Neural cell (in vitro differentiated cells): ENCODE measurements at regions not wholly inside any gene's neighbourhood (a gene's known extent, or its start where the extent isn't known, plus 50 kb on each side); places are given as distances from the start of the nearest gene placed in this dataset.

Experiments
- EP300 ChIP-seq: fragments of 450-650 bp; conservative IDR thresholded peaks from 2 replicates; pipeline ENCODE4 v1.6.1; 2014; ENCODE audit warnings: antibody characterized with exemption, mild to moderate bottlenecking, moderate library complexity; ENCODE audit not compliant: poor library complexity, severe bottlenecking
- EZH2 ChIP-seq: fragments of 200-600, 300-800 bp; shearing (Covaris generic), sonication (generic); IDR thresholded peaks from 2 replicates; pipeline ENCODE4 v1.6.1; 2014; ENCODE audit warnings: antibody characterized with exemption, low read length, borderline replicate concordance, mild to moderate bottlenecking; ENCODE audit not compliant: insufficient read depth, poor library complexity, severe bottlenecking
- POLR2AphosphoS5 ChIP-seq: IDR thresholded peaks from 2 replicates; pipeline ENCODE4 v1.6.1; 2012
- RAD21 ChIP-seq: fragments of 450-650 bp; conservative IDR thresholded peaks from 2 replicates; pipeline ENCODE4 v1.6.1; 2014; ENCODE audit warnings: antibody characterized with exemption, mild to moderate bottlenecking, moderate library complexity
- TF ChIP-seq, protein P1 (sequence below): fragments of 450-650 bp; IDR thresholded peaks from 2 replicates; pipeline ENCODE4 v1.5.1; 2014; ENCODE audit warnings: antibody characterized with exemption, mild to moderate bottlenecking, moderate library complexity; ENCODE audit not compliant: poor library complexity, severe bottlenecking
- TF ChIP-seq, protein P2 (sequence below): IDR thresholded peaks from 2 replicates; pipeline ENCODE4 v1.6.1; 2012; ENCODE audit warnings: borderline replicate concordance

DNA sequence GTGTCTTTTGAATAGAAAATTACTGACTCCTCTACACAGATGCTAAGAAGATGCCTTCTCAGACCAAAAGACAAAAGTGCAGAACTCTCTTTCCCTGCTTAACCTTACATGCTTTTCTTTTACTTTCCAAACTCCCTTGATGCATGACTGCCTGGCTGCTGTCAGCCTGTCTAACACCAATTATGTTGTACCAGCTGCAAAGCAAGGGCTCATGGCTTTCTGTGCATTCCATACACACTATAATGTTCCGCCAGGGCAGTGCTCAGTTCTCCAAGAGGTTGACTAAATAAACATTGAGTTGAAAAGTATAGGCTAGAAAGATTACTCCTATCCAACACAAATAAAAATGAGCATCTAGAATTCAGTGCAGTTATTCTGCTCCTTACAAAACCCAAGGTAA lies 330.4 kb upstream of the NBEA start:
- TF ChIP-seq EZH2 (no peak), POLR2AphosphoS5 (no peak), RAD21 (no peak), EP300 (peak; percentile 22)
- TF ChIP-seq, protein P1, sequence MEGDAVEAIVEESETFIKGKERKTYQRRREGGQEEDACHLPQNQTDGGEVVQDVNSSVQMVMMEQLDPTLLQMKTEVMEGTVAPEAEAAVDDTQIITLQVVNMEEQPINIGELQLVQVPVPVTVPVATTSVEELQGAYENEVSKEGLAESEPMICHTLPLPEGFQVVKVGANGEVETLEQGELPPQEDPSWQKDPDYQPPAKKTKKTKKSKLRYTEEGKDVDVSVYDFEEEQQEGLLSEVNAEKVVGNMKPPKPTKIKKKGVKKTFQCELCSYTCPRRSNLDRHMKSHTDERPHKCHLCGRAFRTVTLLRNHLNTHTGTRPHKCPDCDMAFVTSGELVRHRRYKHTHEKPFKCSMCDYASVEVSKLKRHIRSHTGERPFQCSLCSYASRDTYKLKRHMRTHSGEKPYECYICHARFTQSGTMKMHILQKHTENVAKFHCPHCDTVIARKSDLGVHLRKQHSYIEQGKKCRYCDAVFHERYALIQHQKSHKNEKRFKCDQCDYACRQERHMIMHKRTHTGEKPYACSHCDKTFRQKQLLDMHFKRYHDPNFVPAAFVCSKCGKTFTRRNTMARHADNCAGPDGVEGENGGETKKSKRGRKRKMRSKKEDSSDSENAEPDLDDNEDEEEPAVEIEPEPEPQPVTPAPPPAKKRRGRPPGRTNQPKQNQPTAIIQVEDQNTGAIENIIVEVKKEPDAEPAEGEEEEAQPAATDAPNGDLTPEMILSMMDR, result no peak
- TF ChIP-seq, protein P2, sequence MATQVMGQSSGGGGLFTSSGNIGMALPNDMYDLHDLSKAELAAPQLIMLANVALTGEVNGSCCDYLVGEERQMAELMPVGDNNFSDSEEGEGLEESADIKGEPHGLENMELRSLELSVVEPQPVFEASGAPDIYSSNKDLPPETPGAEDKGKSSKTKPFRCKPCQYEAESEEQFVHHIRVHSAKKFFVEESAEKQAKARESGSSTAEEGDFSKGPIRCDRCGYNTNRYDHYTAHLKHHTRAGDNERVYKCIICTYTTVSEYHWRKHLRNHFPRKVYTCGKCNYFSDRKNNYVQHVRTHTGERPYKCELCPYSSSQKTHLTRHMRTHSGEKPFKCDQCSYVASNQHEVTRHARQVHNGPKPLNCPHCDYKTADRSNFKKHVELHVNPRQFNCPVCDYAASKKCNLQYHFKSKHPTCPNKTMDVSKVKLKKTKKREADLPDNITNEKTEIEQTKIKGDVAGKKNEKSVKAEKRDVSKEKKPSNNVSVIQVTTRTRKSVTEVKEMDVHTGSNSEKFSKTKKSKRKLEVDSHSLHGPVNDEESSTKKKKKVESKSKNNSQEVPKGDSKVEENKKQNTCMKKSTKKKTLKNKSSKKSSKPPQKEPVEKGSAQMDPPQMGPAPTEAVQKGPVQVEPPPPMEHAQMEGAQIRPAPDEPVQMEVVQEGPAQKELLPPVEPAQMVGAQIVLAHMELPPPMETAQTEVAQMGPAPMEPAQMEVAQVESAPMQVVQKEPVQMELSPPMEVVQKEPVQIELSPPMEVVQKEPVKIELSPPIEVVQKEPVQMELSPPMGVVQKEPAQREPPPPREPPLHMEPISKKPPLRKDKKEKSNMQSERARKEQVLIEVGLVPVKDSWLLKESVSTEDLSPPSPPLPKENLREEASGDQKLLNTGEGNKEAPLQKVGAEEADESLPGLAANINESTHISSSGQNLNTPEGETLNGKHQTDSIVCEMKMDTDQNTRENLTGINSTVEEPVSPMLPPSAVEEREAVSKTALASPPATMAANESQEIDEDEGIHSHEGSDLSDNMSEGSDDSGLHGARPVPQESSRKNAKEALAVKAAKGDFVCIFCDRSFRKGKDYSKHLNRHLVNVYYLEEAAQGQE, result no peak
